CD4-positive, alpha-beta T cell treated with Interleukin-21 for 1 hour (primary cell): ENCODE measurements at regions not wholly inside any gene's neighbourhood (a gene's known extent, or its start where the extent isn't known, plus 50 kb on each side); places are given as distances from the start of the nearest gene placed in this dataset.
"Not testable (repeated sequence)": the region's sequence is repeated elsewhere in the genome, so short reads cannot be mapped to it uniquely, and the experiment has no call there.

Experiments
- DNase-seq: peaks from one replicate; pipeline ENCODE4 v3.0.0-alpha.2; 2020

DNA sequence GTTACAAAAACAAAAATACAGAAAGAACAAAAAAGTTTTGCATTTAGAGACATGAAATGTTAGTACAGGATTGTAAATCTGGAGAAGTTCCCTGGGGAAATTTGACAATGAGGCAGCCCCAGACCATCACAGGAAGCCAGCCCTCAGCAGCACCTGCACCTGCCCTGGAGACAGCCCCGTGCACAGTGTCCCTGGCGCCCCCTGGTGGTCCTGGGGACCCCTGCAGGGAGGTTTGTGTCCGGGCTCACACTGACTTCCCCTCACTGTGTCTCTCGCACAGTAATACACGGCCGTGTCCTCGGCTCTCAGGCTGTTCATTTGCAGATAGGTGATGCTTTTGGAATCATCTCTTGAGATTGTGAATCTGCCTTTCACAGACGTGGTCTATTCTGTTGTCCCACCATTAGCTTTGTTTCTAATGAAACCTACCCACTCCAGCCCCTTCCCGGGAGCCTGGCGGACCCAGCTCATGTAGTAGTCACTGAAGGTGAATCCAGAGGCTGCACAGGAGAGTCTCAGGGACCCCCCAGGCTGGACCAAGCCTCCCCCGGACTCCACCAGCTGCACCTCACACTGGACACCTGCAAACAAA lies 1248.6 kb downstream of the TMEM121 start:
- peak; percentile 83 for DNase-seq

DNA sequence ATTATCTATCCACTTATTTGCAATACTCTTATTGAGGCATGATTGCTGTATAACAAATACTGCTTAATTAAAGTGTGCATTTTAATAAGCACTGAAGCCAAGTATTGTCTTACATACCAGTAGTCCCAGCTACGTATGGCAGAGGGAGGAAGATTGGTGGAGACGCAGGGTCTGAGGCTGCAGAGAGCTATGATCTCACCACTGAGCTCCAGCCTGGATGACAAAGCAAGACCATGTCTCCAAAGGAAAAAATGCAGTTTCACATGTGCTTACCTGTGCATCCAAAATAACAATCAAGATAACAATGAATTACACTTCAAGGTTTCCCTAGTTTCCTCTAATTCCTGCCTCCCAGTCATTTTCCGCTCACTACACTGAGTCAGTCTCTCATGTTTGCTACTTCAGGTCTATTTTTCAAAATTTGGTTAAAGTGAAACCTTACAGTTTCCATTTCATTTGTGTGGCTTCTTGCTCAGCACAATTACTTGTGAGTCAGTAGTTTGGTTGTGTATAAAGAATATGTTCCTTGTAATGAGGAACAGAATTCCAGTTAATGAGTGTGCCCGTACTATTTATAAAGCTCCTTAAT lies 1250.1 kb downstream of the TMEM121 start:
- DNase-seq: no peak

DNA sequence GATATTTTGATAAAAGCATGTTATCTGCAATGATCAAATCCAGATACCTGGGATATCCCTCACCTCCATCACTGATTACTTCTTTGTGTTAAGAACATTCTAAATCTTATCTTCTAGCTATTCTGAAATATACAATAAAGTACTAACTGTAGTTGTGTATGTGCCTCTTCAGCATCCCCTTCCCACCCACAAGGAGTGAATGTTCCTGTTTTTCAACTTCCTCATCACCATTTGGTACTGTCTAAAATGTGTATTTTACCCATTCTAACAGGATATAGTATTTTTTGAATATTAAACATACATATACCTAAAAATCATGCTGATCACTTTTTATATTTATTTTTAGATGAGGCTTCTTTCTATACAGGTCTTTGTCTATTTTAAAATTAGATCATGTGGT lies 1252.6 kb downstream of the TMEM121 start:
- DNase-seq: no peak

DNA sequence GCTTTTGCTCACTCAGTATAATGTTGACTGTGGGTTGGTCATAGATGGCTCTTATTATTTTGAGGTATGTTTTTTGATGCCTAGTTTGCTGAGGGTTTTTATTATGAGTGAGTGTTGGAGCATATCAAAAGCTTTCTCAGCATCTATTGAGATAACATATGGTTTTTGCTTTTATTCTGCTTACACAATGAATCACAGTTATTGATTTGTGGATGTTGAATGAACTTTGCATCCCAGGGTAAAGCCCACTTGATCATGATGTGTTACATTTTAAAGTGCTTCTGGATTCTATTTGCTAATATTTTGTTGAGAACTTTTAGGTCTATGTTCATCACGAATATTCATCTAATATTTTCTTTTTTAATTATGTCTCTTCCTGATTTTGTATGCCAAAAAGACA lies 1260.3 kb downstream of the TMEM121 start:
- DNase-seq: no peak

DNA sequence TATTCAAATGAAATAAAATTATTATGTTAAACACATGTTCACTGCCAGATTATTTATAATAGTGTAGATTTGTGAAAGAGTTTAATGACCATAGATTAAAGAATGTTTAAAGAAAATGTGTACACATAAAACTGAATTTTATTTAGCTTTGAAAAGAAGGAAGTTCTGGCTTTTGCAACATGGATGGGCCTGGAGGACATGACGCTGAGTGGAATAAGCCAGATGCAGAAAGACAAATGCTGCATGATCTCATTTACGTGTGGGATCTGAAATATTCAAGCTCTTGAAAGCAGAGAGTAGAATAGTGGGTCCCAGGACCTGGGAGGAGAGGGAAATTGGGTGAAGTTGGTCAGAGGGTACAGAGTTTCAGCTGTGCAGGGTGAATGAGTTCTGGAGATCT lies 1261.2 kb downstream of the TMEM121 start:
- DNase-seq: no peak

DNA sequence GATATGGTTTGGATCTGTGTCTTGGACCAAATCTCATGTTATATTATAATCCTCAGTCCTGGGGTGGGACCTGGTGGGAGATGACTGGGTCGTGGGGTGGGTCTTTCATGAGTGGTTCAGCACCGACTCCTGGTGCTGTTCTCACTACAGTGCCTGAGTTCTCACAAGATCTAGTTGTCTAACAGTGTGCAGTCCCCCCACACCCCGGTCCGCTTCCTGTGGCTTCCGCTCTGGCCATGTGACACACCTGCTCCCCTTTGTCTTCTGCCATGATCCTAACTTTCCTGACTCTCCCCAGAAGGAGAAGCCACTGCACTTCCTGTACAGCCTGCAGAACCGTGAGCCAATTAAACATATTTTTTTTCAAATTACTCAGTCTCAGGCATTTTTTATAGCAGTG lies 1262.2 kb downstream of the TMEM121 start:
- no peak for DNase-seq

DNA sequence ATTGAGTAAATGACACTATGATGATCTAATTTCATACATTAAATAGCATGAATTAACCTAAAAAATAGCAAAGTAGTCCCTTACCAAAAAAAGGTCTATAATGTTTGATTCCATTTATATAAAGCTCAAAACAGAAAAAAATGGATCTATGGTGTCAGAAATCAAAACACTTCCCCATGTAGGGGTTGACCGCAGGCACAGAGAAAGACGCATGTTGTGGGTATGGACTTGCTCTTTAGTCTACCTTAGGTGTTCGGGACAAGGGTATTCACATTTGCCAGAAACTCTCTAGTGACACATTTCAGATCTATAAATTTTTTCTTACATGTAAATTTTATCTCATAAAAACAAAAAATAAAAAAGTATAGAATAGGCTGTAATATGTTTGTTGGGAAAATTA lies 1262.9 kb downstream of the TMEM121 start:
- no peak for DNase-seq

DNA sequence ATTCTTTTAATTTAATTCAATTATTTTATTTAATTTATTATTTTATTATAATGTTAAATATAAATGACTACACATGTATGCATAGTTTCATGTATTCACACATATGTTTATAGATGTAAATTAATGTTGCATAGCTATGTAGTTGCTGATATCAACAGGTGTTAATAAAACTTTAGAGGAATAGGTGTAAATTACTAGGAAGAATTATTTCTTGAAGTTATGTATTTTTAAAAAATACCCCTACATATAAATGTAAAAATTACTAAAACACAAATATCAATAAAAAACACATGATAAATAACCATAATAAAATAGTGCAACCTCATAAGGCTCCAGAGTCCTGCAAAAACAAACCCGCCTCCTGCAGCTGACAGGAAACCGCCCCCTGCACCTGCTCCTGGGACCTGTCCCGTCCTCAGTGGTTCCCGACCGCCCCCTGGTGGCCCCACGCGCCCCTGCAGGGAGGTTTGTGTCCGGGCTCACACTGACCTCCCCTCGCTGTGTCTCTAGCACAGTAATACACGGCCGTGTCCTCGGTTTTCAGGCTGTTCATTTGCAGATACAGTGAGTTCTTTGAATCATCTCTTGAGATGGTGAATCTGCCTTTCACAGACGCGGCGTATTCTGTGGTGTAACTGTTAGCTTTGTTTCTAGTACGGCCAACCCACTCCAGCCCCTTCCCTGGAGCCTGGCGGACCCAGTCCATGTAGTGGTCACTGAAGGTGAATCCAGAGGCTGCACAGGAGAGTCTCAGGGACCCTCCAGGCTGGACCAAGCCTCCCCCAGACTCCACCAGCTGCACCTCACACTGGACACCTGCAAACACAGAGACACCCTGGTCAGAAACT lies 1264.0 kb downstream of the TMEM121 start:
- peak; percentile 69 for DNase-seq

DNA sequence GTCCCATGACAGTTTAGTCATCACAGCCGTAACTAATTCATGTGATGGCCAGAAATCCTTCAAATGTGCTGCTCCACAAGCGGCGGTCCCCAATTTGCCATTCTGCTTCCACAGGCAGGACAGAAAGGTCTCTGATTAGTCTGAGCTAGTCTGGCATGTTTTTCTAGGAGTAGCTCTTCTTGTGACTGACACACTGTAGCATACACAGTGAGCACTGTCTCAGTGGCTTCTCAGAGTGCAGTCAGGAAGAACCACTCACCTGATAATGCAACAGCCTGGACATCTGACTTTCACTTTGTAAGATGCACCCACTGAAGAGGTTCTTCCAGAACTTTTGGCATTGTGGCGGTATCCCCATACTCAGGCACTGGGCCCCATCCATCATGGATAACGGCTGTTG lies 1266.2 kb downstream of the TMEM121 start:
- DNase-seq: no peak

DNA sequence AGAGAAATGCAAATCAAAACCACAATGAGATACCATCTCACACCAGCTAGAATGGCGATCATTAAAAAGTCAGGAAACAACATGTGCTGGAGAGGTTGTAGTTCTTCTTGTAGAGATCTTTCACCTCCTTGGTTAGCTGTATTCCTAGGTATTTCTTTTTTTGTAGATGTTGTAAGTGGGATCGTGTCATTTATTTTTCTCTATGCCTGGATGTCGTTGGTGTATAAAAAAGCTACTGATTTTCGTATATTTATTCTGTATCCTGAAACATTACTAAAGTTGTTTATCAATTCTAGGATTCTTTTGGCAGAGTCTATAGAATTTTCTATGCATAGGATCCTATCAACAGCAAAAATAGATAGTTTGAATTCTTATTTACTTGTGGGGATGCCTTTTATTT lies 1271.8 kb downstream of the TMEM121 start:
- DNase-seq: not testable (repeated sequence)

DNA sequence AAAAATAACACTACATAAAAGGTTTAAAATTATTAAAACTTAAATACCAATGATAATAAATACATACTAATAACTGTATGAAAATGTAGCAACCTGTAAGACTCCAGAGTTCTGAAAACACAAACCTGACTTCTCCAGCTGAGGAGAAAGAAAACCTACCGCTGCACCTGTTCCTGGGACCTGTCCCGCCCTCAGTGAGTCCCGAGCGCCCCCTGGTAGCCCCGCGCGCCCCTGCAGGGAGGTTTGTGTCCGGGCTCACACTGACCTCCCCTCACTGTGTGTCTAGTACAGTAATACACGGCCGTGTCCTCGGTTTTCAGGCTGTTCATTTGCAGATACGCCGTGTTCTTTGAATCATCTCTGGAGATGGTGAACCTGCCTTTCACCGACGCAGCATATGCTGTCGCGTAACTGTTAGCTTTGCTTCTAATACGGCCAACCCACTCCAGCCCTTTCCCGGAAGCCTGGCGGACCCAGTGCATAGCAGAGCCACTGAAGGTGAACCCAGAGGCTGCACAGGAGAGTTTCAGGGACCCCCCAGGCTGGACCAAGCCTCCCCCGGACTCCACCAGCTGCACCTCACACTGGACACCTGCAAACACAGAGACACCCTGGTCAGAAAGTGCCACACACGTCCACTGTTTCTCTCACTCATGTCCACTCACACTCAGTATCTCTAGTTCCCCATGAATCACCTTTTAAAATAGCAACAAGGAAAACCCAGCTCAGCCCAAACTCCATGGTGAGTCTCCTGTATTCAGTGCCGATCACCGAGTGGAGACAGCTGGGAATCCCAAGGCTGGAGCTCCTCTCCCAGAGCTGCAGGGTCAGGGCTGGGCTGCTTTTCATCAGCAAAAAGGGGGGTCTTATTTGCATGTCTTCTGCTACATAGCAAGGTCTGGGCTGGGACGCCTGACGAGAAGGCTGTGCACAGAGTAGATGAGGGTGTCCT lies 1276.3 kb downstream of the TMEM121 start:
- no peak for DNase-seq

DNA sequence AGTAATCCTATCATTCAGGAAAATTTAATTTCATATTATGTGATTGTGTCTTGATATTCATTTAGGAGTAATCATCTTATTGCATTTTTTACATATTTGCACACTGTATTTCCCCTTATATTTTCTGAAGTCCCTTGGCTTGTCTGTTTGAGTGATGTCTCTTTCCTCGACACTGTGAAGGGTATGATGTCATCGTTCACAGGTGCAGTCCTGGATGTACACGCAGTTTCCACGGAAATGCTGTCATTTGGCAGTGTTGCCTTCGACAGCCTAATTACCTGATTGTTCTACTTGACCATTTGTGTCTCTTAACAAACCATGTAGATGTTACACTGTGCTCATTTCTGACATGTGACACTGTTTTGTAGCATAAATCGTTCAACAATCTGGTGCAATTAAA lies 1277.0 kb downstream of the TMEM121 start:
- no peak for DNase-seq

DNA sequence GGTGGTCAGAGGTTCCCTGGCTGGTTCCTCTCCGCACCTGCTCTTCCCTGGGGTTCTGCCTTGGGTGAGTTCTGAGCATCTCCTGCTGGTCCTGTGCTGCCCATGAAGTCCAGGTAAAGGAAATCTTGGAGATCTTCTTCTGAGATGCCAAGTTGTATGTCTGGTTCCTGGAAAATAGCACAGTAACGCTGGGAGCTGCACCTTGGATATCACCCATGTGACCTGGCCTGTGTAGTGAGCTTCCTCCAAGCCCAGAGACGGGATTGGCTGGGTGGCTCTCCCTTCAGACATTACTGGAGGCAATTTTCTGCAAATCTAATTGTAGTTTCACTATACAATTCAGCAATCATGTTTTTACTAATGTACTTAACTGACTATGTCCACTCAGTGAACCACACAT lies 1281.1 kb downstream of the TMEM121 start:
- no peak for DNase-seq

DNA sequence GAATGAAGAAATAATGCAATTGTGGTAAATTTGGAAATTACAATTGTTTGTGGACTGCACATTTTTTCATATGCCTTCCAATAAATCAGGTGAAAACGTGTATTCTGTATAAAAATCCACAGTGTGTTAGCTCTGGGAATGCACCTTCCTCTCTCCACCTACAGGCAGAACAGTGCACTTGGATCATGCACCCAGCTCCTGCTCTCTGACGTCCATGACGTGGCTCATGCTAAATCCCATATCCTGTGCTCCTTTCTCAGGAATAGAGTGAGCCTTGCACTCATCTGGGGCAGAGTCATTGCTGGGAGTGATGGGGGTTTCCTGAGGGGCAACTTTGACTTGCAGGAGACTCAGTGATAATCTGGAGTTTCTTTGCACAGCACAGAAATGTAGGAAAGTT lies 1282.1 kb downstream of the TMEM121 start:
- DNase-seq: no peak

DNA sequence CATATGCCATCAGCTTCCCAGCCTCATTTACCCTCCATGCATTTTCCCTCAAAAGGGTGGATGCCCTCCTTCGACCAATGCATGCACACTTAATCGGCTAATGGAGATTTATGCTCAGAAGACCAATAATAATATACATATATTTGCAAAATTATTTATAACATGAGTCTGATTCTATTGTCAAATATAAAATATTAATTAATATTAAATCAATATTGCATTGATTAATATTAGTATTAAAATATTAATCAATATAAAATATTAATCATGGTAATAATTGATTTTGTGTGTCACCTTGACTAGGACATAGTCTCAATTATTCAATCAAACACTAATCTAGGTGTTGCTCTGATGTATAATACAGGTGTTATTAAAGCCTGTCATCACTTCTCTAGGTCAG lies 1282.5 kb downstream of the TMEM121 start:
- no peak for DNase-seq

DNA sequence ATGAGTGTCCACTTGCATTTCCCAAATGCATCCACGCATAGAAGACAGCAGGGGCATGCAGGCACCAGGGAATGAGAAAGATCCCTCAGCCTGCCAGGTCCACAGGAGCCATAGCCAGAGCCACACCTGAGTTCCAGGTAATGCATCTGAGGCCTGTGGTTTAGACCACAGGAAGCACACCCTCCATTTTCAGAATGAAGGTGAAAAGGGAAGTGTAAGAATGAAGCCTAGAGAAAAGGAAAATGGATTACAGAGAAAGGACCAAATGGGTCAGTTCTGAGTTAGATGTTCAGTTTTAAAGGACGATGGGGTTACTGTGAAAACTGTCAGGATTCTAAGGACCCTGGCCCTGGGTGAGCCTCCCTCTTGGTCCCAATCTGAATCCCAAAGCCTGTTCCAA lies 1283.2 kb downstream of the TMEM121 start:
- DNase-seq: no peak

DNA sequence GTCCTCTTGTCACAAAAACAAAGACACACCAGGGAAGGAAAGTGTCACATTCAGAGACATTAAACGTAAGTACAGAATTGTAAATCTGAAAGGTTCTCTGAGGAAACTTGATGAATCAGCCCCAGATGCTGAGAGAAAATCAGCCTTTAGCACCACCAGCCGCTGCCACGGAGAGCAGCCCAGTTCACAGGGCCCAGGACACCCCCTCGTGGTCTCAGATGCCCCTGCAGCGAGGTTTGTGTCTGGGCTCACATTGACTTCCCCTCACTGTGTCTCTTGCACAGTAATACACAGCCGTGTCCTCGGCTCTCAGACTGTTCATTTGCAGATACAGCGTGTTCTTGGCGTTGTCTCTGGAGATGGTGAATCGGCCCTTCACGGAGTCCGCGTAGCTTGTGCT lies 1283.8 kb downstream of the TMEM121 start:
- DNase-seq: not testable (repeated sequence)

DNA sequence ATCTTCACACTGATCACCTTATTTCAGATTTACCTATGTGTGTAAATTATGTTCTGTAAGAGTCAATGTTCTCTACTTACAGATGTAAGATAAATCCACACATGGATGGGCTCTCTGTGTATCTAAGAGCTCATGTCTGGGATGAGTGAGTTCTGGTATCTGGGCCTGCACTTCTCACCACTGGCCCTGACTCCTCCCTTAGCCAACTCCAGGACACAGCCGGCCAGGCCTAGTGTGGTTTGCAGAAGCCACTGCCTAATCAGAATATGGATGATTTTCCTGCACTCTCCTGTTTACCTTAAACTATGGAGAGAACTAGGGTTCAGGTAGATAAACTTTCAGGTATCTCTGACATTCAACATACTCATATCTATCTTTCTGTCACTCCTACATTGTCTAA lies 1284.8 kb downstream of the TMEM121 start:
- no peak for DNase-seq

DNA sequence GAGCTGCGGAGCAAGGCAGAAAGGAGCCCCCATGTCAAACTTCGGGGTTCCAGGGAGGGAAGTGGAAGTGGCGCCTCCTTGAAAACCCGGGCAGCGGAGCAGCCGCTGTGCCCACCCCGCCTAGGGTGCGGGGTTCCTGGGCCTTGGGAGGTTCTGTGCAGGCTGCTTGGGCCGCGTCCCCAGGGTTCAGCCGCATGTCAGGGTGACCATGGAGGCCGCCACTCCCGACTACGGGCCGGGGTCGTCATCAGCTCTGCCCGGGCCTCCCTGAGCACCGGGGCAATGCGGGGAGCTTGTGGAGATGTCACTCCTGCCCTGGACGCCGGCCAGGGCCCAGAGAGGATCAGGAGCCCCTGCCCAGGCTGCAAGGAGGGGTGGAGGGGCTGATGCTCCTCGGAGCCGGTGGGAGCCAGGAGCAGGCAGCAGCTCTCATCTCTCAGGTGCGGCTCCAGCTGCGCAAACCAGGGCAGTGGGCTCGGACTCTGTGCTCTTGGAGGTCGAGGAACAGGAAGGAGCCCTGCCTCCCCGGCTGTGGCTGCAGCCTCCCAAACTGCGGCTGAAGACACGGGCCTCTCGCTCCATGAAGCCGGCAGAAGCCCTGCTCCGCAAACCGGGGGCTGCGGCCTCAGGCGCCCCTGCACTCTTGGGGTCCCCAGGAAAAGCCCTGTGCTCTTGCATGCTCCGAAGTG lies 1286.5 kb downstream of the TMEM121 start:
- DNase-seq: no peak

DNA sequence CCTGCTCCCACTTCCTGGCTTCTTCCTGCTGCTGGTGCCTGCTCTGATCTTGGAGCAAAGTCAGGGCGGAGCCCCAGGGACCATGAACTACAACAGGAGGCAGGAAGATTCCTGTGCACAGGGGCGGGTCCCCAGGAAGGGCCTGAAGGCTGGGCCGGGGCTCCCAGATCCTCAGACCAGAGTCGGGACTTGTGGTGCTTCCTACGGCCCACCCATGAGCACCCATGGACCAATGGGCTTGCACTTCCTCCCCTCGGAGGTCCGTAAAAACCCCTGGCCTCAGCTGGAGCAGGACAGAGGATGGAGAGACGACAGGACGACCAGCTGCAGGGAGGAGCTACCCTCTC lies 1287.1 kb downstream of the TMEM121 start:
- DNase-seq: no peak

DNA sequence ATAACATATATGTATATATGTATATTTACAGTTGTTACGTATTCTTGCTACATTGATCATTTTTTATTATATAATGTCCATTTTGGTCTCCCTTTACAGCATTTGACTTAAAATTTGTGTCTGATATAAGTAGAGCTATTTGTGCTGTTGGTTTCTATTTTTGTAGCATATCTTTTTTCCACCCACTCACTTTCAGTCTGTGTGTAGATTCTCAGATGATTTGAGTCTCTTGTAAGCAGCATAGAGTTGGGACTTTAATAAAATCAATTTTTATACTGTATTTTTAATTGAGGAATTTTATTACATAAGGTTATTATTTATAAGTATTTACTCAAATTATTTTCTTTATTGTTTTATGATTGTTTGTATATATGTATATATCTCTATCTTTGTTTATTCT lies 1293.7 kb downstream of the TMEM121 start:
- no peak for DNase-seq

DNA sequence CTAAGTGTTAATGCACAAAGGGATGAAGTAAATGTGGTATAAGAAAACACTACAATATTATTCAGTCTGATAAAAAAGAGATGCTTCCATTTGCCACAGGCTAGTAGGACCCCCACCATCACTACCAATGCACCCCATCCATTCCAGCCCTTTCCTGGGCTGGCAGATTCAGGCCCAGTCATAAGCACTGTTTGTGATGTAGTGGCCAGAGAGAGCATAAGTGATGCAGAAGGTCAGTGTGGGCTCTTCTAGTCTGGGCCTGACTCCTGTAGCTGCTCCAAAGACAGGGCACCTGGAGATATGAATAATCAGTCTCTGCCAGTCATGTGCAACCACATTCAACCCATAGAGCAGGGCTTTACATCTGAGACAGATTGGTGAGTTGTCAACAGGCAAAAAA lies 1294.7 kb downstream of the TMEM121 start:
- DNase-seq: no peak

DNA sequence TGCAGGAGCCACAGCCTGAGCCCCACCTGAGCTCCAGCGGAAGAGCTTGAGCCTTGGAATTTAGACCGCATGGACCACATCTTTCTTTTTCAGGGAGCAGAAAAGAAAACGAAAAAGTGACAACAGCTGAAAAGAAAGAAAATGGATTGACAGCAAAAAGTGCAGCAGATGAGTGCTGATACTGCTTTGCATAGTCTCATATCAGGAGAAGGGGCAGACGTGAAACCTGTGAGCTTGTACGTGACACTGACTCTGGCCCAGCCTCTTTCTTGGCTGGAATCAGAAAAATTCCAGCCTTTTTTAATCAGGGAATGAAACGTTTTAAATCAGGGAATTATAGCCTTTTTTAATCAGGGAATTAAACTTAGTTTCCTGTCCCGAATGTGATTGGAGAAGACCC lies 1296.5 kb downstream of the TMEM121 start:
- DNase-seq: no peak
